Osteocyte (in vitro differentiated cells): ENCODE measurements at regions not wholly inside any gene's neighbourhood (a gene's known extent, or its start where the extent isn't known, plus 50 kb on each side); places are given as distances from the start of the nearest gene placed in this dataset.

ENCODE experiments used
- DNase-seq: peaks from one replicate; pipeline ENCODE4 v3.0.0; 2021; ENCODE audit warnings: mixed read lengths; ENCODE audit not compliant: unreplicated experiment; ENCODE audit errors: extremely low spot score
- H3K27ac Mint-ChIP-seq: one replicate; pipeline ENCODE4 v1.8.0; 2021; ENCODE audit warnings: mild to moderate bottlenecking, mixed read lengths; ENCODE audit not compliant: unreplicated experiment
- H3K27me3 Mint-ChIP-seq: one replicate; pipeline ENCODE4 v1.8.0; 2021; ENCODE audit warnings: mixed read lengths; ENCODE audit not compliant: unreplicated experiment
- H3K36me3 Mint-ChIP-seq: one replicate; pipeline ENCODE4 v1.8.0; 2021; ENCODE audit warnings: mixed read lengths; ENCODE audit not compliant: unreplicated experiment
- H3K4me1 Mint-ChIP-seq: one replicate; pipeline ENCODE4 v1.8.0; 2021; ENCODE audit warnings: mixed read lengths; ENCODE audit not compliant: unreplicated experiment
- H3K4me3 Mint-ChIP-seq: one replicate; pipeline ENCODE4 v1.8.0; 2021; ENCODE audit warnings: mild to moderate bottlenecking, moderate library complexity, mixed read lengths; ENCODE audit not compliant: unreplicated experiment
- H3K9me3 Mint-ChIP-seq: one replicate; pipeline ENCODE4 v1.8.0; 2021; ENCODE audit warnings: mixed read lengths; ENCODE audit not compliant: unreplicated experiment
- TF ChIP-seq, protein P1 (sequence below): fragments of 200-600 bp; sonication (generic); IDR thresholded peaks from 2 replicates; pipeline ENCODE4 v1.5.0; 2021; ENCODE audit warnings: antibody characterized with exemption, mild to moderate bottlenecking, moderate library complexity

DNA sequence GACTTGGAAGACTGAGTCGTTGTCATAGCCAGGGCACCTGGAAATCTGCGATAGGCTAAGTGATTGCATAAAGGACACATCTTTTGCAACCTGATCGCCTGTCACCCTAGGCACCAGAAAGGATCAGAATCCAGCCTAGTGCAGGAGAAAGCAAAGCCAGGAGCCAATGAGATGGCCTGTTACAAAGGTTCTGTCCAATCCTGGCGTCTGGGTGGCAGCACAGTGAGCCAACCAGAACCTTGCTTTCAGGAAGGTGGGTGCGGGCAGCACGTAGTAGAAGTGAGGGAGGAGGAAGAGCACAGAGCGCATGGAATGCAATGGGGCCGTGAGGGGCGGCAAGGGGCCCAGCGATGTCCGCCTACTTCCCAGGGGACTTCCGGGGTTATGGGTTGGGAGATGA is 120.4 kb upstream of the GGTLC1 start:
- no peak overlapping the region for H3K4me3 Mint-ChIP-seq
- H3K4me1 Mint-ChIP-seq = peaks cover 21% of the 10 kb centered on the region
- no peaks in the 10 kb centered on the region for H3K36me3 Mint-ChIP-seq
- H3K9me3 Mint-ChIP-seq = no peaks in the 10 kb centered on the region
- no peaks in the 10 kb centered on the region for H3K27me3 Mint-ChIP-seq
- TF ChIP-seq, protein P1, sequence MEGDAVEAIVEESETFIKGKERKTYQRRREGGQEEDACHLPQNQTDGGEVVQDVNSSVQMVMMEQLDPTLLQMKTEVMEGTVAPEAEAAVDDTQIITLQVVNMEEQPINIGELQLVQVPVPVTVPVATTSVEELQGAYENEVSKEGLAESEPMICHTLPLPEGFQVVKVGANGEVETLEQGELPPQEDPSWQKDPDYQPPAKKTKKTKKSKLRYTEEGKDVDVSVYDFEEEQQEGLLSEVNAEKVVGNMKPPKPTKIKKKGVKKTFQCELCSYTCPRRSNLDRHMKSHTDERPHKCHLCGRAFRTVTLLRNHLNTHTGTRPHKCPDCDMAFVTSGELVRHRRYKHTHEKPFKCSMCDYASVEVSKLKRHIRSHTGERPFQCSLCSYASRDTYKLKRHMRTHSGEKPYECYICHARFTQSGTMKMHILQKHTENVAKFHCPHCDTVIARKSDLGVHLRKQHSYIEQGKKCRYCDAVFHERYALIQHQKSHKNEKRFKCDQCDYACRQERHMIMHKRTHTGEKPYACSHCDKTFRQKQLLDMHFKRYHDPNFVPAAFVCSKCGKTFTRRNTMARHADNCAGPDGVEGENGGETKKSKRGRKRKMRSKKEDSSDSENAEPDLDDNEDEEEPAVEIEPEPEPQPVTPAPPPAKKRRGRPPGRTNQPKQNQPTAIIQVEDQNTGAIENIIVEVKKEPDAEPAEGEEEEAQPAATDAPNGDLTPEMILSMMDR = no peak
- no peak overlapping the region for H3K27ac Mint-ChIP-seq
- no peak for DNase-seq

DNA sequence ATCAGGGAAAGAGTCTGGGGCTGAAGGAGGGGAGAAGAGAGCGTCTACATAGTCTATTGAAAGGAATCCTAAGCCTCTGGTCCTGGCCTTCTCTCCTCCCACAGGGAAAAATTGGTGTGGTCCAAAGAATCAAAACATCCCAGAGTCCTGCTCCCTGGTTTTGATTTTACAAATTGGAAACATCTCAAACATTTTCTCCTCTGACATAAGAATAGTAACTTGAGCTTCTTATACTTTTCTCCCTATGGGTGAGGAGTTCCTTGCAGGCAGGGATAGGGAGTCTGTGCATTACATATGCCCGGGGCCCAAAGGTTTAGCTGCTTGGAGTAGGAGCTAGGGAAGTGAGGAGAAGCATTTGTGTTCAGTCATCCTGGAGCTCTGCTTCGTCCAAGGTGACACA is 120.0 kb upstream of the GGTLC1 start:
- DNase-seq = no peak
- no peaks in the 10 kb centered on the region for H3K9me3 Mint-ChIP-seq
- no peaks in the 10 kb centered on the region for H3K36me3 Mint-ChIP-seq
- H3K27me3 Mint-ChIP-seq = no peaks in the 10 kb centered on the region
- no peak overlapping the region for H3K4me3 Mint-ChIP-seq
- H3K27ac Mint-ChIP-seq = no peak overlapping the region
- H3K4me1 Mint-ChIP-seq = peaks cover 24% of the 10 kb centered on the region
- TF ChIP-seq, protein P1 = no peak

DNA sequence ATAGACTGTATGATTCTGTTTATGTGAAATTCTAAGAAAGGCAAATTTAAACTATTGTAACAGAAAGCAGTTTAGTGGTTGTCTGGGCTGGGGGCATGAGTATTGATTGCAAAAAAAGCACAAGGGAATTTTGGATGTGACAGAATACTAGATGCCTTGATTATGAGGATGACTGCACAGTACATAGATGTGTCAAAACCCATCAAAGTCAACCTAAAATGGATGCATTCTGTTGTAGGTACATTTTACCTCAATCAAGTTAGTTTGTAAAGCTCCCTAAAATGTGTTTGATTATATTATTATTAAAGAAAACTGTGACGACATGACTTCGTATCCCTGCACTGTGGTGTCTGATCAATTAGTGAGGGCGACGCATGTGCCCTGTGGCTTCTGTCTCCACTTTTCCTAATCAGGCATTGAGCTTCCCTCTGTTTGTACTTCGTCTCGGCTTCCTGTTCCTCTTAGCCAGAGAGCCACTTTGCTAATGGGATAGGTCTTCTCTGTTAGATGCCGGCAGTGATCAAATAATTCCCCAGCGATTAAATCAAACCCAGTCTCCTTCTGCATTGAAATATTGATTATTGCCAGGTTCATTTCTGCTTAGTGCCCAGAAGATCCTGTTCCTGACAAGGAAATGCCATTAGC is 118.3 kb upstream of the GGTLC1 start:
- no peaks in the 10 kb centered on the region for H3K27me3 Mint-ChIP-seq
- H3K9me3 Mint-ChIP-seq = no peaks in the 10 kb centered on the region
- no peak for DNase-seq
- peaks cover 36% of the 10 kb centered on the region for H3K4me1 Mint-ChIP-seq
- no peaks in the 10 kb centered on the region for H3K36me3 Mint-ChIP-seq
- TF ChIP-seq, protein P1 = no peak
- H3K4me3 Mint-ChIP-seq = no peak overlapping the region
- H3K27ac Mint-ChIP-seq = no peak overlapping the region

DNA sequence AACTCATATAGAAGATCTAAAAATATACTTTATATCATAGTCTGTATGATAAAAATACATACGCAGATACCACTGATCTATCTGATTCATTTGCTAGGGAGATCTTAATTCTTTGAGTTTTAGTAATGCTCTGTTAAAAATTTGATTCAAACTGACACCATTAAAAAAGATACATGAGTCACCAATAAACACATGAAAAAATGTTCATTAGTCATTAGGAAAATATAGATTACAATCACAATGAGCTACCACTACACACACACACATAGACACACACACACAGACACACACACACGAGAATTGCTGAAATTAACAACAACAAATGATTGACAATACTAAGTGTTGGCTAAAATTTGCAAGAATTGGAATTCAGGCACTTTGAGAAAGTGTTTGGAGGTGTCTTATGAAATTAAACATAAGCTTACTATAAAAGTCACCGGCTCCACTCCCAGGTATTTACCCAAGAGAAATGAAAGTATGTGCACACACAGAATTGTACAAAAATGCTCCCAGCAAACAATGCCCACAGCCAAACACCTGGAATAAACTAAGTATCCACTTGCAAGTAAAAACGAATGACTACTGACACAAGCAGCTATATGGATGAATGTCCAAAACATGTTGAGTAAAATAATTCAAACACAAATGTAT is 117.7 kb upstream of the GGTLC1 start:
- no peak for DNase-seq
- no peak overlapping the region for H3K27ac Mint-ChIP-seq
- H3K27me3 Mint-ChIP-seq = no peaks in the 10 kb centered on the region
- H3K36me3 Mint-ChIP-seq = no peaks in the 10 kb centered on the region
- H3K9me3 Mint-ChIP-seq = no peaks in the 10 kb centered on the region
- TF ChIP-seq, protein P1 = no peak
- peaks cover 36% of the 10 kb centered on the region for H3K4me1 Mint-ChIP-seq
- H3K4me3 Mint-ChIP-seq = no peak overlapping the region

DNA sequence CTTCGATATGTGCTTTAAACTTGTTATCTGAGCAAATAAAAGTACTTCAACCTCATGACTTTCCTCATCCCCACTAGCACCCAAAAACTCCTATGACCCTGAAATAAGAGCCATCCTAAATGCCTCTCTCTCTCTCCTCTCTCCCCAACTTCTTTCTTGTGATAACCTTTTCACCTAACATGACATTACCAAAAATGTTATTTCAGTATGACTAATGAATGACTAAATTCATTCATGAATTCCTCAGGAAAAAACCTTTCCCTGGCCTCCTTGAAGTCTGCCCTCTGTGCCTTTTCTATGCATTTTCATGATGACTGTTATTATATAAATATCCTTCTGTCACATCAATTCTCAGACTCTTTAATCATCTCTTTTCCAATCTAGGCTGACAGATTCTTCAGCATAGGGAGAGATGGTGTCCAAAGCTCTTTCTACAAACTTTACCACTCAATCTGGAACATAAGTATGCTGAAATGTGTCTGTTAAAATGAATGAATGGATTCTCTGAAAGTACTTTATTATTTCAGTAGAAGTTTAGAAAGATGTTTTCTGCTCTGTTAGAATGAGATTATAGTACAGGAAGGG is 114.3 kb upstream of the GGTLC1 start:
- no peak for DNase-seq

More for the DNA sequence above, 114.3 kb upstream of the GGTLC1 start:
- Mint-ChIP-seq H3K27ac (no peak overlapping the region), H3K4me1 (peaks cover 47% of the 10 kb centered on the region), H3K36me3 (no peaks in the 10 kb centered on the region), H3K4me3 (no peak overlapping the region), H3K9me3 (no peaks in the 10 kb centered on the region), H3K27me3 (no peaks in the 10 kb centered on the region)
- TF ChIP-seq, protein P1 = no peak
